ENCODE measurements at regions not wholly inside any gene's neighbourhood (a gene's known extent, or its start where the extent isn't known, plus 50 kb on each side); places are given as distances from the start of the nearest gene placed in this dataset.

- ATAC-seq (no peak), DNase-seq (no peak)
- Histone ChIP-seq H3K27me3 (no peaks in the 10 kb centered on the region), H3K36me3 (no peaks in the 10 kb centered on the region), H3K27ac (no peak overlapping the region), H3K4me3 (no peak overlapping the region), H3K9me3 (peaks cover 0 to 37% of the 10 kb centered on the region in 2 donors), H3K4me1 (no peaks in the 10 kb centered on the region)
- intact Hi-C loops (cut with DNase I), result no loop called here
- no peak for TF ChIP-seq CTCF (IDR thresholded peaks at IDR 0.05)
These were observed 85.8 kb upstream of the CAMK1G start for GRCh38 chr1:209497729-209498128.

DNA sequence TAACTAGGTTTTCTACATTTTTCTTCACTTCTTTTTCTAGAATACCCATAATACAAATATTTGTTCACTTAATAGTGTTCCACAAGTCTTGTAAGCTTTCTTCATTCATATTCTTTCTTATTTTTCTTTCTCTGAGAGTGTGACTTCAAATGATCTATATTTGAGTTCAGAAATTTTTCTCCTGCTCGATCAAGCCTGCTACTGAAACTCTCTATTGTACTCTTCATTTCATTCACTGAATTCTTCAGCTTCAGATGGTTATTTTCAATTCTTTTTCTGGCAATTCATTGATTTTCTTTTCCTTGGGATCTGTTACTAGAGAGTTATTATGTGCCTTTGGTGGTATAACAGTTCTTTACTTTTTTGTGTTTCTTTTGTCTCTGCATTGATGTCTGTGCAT, 82.5 kb upstream of the CAMK1G start:
- Histone ChIP-seq H3K27me3 (no peaks in the 10 kb centered on the region), H3K36me3 (no peaks in the 10 kb centered on the region), H3K9me3 (peaks cover 0 to 31% of the 10 kb centered on the region in 2 donors), H3K4me3 (no peak overlapping the region), H3K27ac (no peak overlapping the region), H3K4me1 (no peaks in the 10 kb centered on the region)
- TF ChIP-seq CTCF (IDR thresholded peaks at IDR 0.05), result no peak
- no peak for ATAC-seq
- DNase-seq, result no peak
- intact Hi-C loops (cut with DNase I), result no loop called here

DNA sequence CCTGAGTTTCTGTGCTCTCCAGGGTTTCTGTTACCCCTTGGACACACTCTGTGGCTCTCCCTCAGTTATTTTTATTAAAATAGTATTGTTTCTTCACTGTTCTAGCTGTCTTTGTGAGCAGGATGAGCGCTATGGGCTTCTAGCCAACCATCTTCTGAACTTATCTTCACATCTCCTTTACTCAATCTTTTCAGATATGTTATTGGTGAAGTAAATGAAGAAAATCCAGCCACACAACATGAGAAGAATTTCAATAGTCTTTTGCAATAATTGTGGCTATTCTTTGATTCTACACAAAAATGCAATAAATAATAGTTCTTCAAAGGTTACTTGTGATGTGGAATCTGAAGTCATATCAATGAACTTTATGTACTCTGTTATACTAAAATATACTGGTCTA, 80.3 kb upstream of the CAMK1G start:
- Histone ChIP-seq H3K27me3 (no peaks in the 10 kb centered on the region), H3K4me1 (no peaks in the 10 kb centered on the region), H3K4me3 (no peak overlapping the region), H3K9me3 (peaks cover 0 to 26% of the 10 kb centered on the region in 2 donors), H3K27ac (no peak overlapping the region), H3K36me3 (no peaks in the 10 kb centered on the region)
- intact Hi-C loops (cut with DNase I), result no loop called here
- no peak for TF ChIP-seq CTCF (IDR thresholded peaks at IDR 0.05)
- DNase-seq (no peak), ATAC-seq (no peak)

- ATAC-seq (no peak), DNase-seq (no peak)
- Histone ChIP-seq H3K9me3 (peaks cover 0 to 26% of the 10 kb centered on the region in 2 donors), H3K4me3 (no peak overlapping the region), H3K27me3 (no peaks in the 10 kb centered on the region), H3K36me3 (no peaks in the 10 kb centered on the region), H3K4me1 (no peaks in the 10 kb centered on the region), H3K27ac (no peak overlapping the region)
- no peak for TF ChIP-seq CTCF (IDR thresholded peaks at IDR 0.05)
- intact Hi-C loops (cut with DNase I), result no loop called here
These were observed 78.9 kb upstream of the CAMK1G start for GRCh38 chr1:209504571-209504970.

GRCh38 chr1:209505044-209505443, 78.5 kb upstream of the CAMK1G start:
- intact Hi-C loops (cut with DNase I), result no loop called here
- no peaks in the 10 kb centered on the region for H3K36me3 ChIP-seq
- ATAC-seq (no peak), DNase-seq (no peak)
- H3K27ac ChIP-seq, result no peak overlapping the region
- no peak overlapping the region for H3K4me3 ChIP-seq
- H3K27me3 ChIP-seq, result no peaks in the 10 kb centered on the region
- H3K4me1 ChIP-seq, result no peaks in the 10 kb centered on the region
- no peak for TF ChIP-seq CTCF (IDR thresholded peaks at IDR 0.05)
- peaks cover 0 to 22% of the 10 kb centered on the region in 2 donors for H3K9me3 ChIP-seq

All from left lung (tissue), 4 donors.